ENCODE measurements at regions not wholly inside any gene's neighbourhood (a gene's known extent, or its start where the extent isn't known, plus 50 kb on each side); places are given as distances from the start of the nearest gene placed in this dataset.
"Not testable (repeated sequence)": the region's sequence is repeated elsewhere in the genome, so short reads cannot be mapped to it uniquely, and the experiment has no call there.

DNA sequence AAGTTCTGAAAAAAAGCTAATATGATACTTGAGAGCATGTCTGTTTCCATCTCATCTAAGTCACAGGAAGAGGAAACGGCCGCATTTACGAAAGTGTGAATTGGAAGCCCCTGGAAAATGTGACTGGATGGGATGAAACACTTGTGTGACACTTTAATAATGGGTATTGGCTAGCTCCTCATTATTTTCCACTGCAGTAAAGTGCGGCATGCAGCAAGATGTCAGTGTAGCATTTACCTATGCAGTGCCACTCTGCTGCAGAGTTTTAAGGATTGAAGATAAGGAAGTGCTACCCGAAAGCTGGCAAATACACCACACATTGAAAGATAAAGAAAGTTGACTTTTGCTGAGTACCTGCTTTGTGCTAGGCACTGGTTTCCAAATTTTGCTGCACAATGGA lies 249.5 kb upstream of the FAM240B start:
- POLR2A ChIA-PET; in situ Hi-C loops (cut with HindIII; ENCODE audit: extremely low pct_ligation_motif_present, low pct_unique_long_range_greater_than_20kb); H3K9ac ChIP-seq (ENCODE audit: insufficient read depth, low read depth, low read length); H3K9me3 ChIP-seq (ENCODE audit: low read length); intact Hi-C loops (cut with micrococcal nuclease; ENCODE audit: unreplicated experiment); H4K20me1 ChIP-seq (ENCODE audit: insufficient read depth, low read length); H3K36me3 ChIP-seq (replicated peaks in 1 of 2; ENCODE audit: control insufficient read depth in 1 of 2, insufficient read depth in 2 of 2, low read length in 2 of 2); H3K4me2 ChIP-seq (ENCODE audit: low read depth, low read length); FAIRE-seq; CTCF ChIA-PET (ENCODE audit: low intra/inter-chr PET ratio, low total read pairs); H2AFZ ChIP-seq (ENCODE audit: low read length); DNase-seq (ENCODE audit: low spot score); H3K27me3 ChIP-seq (ENCODE audit: control insufficient read depth in 1 of 2, insufficient read depth in 2 of 2, low read length in 2 of 2); H3K79me2 ChIP-seq (ENCODE audit: insufficient read depth, low read length); BruUV-seq (replicated peaks); H3K27ac ChIP-seq (ENCODE audit: extremely low read length, insufficient read depth, low read length); H3K4me1 ChIP-seq (ENCODE audit: insufficient read depth, low read length); H3K4me3 ChIP-seq (replicated peaks in 1 of 3; ENCODE audit: insufficient read depth in 1 of 3, low read depth in 2 of 3, low read length in 3 of 3): not testable (repeated sequence)
- peak; percentile 15; the same call in 1 of the 3 replicates for ATAC-seq
- 17% methylated on average over 3 of the region's 5 CpGs for WGBS (ENCODE audit: low lambda C conversion rate)

DNA sequence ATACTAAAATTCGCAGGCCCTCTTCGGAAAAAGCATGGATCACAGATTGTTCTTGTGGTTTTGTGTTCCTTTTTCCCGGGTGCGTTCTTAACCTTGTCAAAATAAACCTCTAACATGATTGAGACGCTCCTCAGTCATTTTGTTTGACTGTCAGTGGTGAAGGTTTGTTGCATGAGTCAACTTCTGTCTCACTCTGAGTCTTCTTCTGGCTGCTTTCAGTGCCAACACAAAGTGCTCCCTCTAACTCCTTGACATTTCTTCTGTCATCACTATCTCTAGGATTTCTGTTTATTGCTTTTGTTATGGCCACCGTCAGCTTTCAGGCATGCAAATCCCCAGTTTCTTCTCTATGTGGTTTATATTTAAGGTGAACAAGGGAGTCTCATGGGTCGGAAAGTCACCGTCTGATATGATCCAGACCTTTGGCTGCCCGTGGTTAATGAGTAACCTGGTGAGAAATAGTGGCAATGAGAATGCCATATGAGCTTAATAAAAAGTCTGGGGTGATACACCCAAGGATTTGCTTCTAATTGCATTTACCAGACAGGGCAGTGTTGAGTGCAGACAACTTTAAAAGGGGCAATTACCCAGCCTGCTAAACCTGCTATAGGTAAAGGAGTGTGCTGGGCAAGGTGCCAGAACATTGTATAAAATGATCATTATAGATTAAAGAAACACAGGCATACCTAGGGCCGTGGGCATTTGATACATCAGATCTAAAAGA lies 248.9 kb upstream of the FAM240B start:
- peak; percentile 95 for ATAC-seq

DNA sequence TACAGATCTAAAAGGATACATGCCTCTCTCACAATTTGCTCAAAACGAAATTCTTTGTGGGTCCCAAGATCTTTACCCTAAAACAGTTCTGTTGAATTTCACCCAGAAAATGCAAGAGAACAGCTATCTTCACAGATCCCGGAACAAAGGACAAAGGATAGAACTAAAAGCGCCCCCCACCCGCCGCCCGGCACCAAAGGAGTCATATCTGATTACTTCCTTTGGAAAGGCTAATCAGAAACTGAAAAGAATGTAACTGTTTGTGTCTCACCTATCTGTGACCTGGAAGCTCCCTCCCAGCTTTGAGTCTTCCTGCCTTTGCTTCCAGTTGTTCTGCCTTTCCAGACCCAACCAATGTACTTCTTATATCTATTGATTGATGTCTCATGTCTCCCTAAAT lies 247.9 kb upstream of the FAM240B start:
- H3K4me2 ChIP-seq (ENCODE audit: low read depth, low read length); FAIRE-seq; POLR2A ChIA-PET; ATAC-seq; H3K36me3 ChIP-seq (replicated peaks in 1 of 2; ENCODE audit: control insufficient read depth in 1 of 2, insufficient read depth in 2 of 2, low read length in 2 of 2); H4K20me1 ChIP-seq (ENCODE audit: insufficient read depth, low read length); H3K4me1 ChIP-seq (ENCODE audit: insufficient read depth, low read length); in situ Hi-C loops (cut with HindIII; ENCODE audit: extremely low pct_ligation_motif_present, low pct_unique_long_range_greater_than_20kb); H2AFZ ChIP-seq (ENCODE audit: low read length); H3K79me2 ChIP-seq (ENCODE audit: insufficient read depth, low read length); BruUV-seq (replicated peaks); H3K4me3 ChIP-seq (replicated peaks in 1 of 3; ENCODE audit: insufficient read depth in 1 of 3, low read depth in 2 of 3, low read length in 3 of 3); H3K9ac ChIP-seq (ENCODE audit: insufficient read depth, low read depth, low read length); H3K9me3 ChIP-seq (ENCODE audit: low read length); intact Hi-C loops (cut with micrococcal nuclease; ENCODE audit: unreplicated experiment); H3K27ac ChIP-seq (ENCODE audit: extremely low read length, insufficient read depth, low read length); H3K27me3 ChIP-seq (ENCODE audit: control insufficient read depth in 1 of 2, insufficient read depth in 2 of 2, low read length in 2 of 2); DNase-seq (ENCODE audit: low spot score); CTCF ChIA-PET (ENCODE audit: low intra/inter-chr PET ratio, low total read pairs): not testable (repeated sequence)
- WGBS (ENCODE audit: low lambda C conversion rate): no CpG with 5 or more reads among the region's 6 CpGs

More for the DNA sequence above, 248.9 kb upstream of the FAM240B start:
- H3K4me1 ChIP-seq (ENCODE audit: insufficient read depth, low read length); FAIRE-seq; H3K79me2 ChIP-seq (ENCODE audit: insufficient read depth, low read length); H3K36me3 ChIP-seq (replicated peaks in 1 of 2; ENCODE audit: control insufficient read depth in 1 of 2, insufficient read depth in 2 of 2, low read length in 2 of 2); H3K9me3 ChIP-seq (ENCODE audit: low read length); BruUV-seq (replicated peaks); POLR2A ChIA-PET; H4K20me1 ChIP-seq (ENCODE audit: insufficient read depth, low read length); H3K9ac ChIP-seq (ENCODE audit: insufficient read depth, low read depth, low read length); in situ Hi-C loops (cut with HindIII; ENCODE audit: extremely low pct_ligation_motif_present, low pct_unique_long_range_greater_than_20kb); intact Hi-C loops (cut with micrococcal nuclease; ENCODE audit: unreplicated experiment); DNase-seq (ENCODE audit: low spot score); H3K27ac ChIP-seq (ENCODE audit: extremely low read length, insufficient read depth, low read length); CTCF ChIA-PET (ENCODE audit: low intra/inter-chr PET ratio, low total read pairs); H3K4me3 ChIP-seq (replicated peaks in 1 of 3; ENCODE audit: insufficient read depth in 1 of 3, low read depth in 2 of 3, low read length in 3 of 3); H3K27me3 ChIP-seq (ENCODE audit: control insufficient read depth in 1 of 2, insufficient read depth in 2 of 2, low read length in 2 of 2); H3K4me2 ChIP-seq (ENCODE audit: low read depth, low read length); H2AFZ ChIP-seq (ENCODE audit: low read length): not testable (repeated sequence)
- 0% methylated on average over 1 of the region's 10 CpGs for WGBS (ENCODE audit: low lambda C conversion rate)

DNA sequence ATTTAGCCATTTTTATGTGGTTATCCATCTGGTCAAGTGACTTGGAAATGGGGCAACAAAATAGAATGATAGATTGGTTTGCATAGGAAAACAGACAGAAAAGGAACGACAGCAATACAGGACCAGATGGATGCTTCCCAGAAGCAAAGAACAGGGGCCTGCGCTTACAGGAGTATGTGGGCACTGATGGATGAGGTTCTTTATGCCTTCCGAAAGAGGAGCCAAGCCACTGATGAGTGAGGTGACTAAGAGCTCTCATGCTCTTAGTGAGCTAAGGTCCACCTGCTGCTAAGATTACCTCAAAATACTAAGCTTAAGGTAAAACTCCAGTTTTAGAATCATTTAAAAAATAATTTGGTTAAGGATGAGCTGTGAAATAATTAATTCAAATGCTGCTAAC lies 247.4 kb upstream of the FAM240B start:
- H3K4me2 ChIP-seq (ENCODE audit: low read depth, low read length); H3K27me3 ChIP-seq (ENCODE audit: control insufficient read depth in 1 of 2, insufficient read depth in 2 of 2, low read length in 2 of 2); intact Hi-C loops (cut with micrococcal nuclease; ENCODE audit: unreplicated experiment); POLR2A ChIA-PET; H3K9ac ChIP-seq (ENCODE audit: insufficient read depth, low read depth, low read length); H3K9me3 ChIP-seq (ENCODE audit: low read length); DNase-seq (ENCODE audit: low spot score); CTCF ChIA-PET (ENCODE audit: low intra/inter-chr PET ratio, low total read pairs); H4K20me1 ChIP-seq (ENCODE audit: insufficient read depth, low read length); H3K79me2 ChIP-seq (ENCODE audit: insufficient read depth, low read length); H3K4me3 ChIP-seq (replicated peaks in 1 of 3; ENCODE audit: insufficient read depth in 1 of 3, low read depth in 2 of 3, low read length in 3 of 3); ATAC-seq; H3K4me1 ChIP-seq (ENCODE audit: insufficient read depth, low read length); in situ Hi-C loops (cut with HindIII; ENCODE audit: extremely low pct_ligation_motif_present, low pct_unique_long_range_greater_than_20kb); H2AFZ ChIP-seq (ENCODE audit: low read length); H3K27ac ChIP-seq (ENCODE audit: extremely low read length, insufficient read depth, low read length); H3K36me3 ChIP-seq (replicated peaks in 1 of 2; ENCODE audit: control insufficient read depth in 1 of 2, insufficient read depth in 2 of 2, low read length in 2 of 2); FAIRE-seq; BruUV-seq (replicated peaks): not testable (repeated sequence)
- WGBS (ENCODE audit: low lambda C conversion rate): 88% methylated on average over 1 of the region's 3 CpGs

All from HepG2 (cell line).